GM18511 (cell line): ENCODE measurements at regions not wholly inside any gene's neighbourhood (a gene's known extent, or its start where the extent isn't known, plus 50 kb on each side); places are given as distances from the start of the nearest gene placed in this dataset.

Experiments
- ATAC-seq: cut with Tn5 transposase; IDR thresholded peaks from one replicate; pipeline ENCODE4 v1.9.1; 2021; ENCODE audit warnings: mild to moderate bottlenecking, moderate library complexity; ENCODE audit not compliant: unreplicated experiment

DNA sequence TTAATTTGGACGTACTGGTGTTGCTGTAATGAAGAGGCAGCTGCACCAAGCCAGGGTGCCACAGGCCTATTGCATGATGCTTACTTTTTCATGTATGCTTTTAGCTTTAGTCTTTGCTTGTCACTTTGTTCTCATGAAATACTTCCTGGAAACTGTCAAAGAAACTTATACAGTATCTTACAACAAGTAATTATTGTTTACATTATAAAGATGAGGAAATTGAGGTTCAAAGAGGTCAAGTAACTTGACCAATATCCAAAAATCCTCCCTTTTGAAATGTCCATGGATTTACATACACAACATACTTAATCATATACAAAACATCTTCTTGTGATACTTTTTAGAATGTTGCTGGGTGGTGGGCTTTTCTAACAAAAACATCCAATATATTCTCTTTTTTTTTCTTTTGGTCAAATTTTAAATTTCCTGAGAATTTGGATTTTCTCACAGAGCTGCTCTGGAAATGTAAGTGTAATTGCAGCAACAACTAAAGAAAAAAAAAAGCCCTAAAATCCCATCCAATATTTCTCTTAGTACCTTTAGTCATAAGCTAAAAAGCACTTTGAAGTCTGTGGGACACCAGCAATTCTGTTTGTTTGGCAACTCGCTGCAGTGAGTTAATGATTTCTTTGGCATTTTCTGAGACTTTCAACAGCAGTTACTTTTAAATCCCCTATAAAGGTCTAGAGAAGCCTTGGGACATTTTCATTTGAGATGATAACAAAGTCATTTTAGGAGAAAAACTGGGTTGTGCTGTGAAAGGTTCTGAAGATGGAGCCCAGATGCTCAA lies 500.6 kb upstream of the IGFBP3 start:
- no peak for ATAC-seq

DNA sequence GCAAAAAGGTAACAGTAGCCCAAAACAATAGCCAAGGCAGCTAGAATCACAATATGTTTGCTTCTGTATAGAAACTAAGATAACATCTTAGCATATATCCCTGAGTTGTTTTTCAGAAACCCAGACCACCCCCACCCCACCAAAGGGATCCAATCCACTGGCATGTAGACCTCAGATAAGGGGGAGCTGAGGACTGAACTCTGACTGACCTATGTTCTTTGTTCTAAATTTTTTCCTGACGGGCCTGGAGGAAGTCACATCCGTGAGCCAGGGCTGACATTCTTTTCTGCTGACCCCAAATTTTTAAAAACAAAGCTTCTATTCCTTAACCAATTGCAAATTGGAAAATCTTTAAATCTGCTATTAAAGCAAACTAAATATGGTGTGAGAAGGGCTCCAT lies 493.9 kb upstream of the IGFBP3 start:
- no peak for ATAC-seq

DNA sequence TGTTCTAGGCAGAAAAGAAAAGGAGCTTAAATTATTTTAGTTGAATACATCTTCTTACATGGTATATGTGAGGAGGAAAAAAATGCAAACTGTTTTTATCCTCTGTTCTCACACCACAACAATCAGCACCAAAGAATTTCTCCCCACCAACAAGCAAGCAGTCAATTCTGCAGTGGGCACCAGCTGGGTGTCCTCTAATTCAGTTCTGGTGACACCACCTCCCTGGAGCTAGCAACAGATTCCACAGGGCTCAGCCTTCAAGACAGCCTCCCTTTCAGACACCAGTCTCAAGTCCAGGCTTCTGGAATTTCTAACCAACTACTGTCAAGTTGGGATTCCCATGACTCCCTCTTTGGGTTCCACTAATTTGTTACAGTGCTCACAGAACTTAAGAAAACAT lies 490.2 kb upstream of the IGFBP3 start:
- ATAC-seq, result no peak

DNA sequence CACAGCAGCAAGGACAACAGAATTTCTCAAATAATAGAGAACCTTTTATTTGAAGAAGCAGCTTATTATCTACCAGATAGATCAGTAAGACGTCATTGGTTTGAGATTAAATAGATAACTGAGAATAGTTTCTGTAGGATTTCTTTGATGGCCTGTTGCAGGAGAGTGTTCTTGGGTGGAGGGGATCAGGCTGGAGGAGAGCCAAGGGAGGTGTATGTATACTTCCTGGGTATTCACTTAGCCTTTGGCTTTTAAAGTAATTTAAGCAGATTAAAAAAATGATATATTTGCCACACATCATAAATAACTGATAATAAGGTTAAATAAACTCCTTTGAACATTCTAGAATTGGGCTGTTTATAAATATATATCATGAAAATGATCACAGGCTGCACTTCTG lies 486.1 kb upstream of the IGFBP3 start:
- ATAC-seq, result no peak

DNA sequence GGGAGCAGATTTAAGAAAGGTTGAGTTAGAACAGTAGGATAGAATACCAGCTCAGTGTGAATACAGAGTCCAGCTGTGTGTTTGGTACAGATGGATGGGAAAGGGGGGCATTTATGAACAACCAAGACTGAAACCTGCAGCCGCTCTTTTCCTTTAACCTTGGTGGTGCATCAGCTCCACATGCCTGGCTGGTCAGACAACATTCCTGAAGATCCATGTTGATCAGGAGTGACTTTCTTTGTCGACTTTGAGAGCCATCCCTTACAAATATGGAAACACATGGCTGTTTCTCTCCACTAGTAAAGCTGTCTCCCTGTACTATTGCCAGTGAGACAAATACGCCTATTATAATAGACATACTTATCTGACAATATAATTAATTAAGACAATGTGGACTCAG lies 476.5 kb upstream of the IGFBP3 start:
- ATAC-seq, result no peak

DNA sequence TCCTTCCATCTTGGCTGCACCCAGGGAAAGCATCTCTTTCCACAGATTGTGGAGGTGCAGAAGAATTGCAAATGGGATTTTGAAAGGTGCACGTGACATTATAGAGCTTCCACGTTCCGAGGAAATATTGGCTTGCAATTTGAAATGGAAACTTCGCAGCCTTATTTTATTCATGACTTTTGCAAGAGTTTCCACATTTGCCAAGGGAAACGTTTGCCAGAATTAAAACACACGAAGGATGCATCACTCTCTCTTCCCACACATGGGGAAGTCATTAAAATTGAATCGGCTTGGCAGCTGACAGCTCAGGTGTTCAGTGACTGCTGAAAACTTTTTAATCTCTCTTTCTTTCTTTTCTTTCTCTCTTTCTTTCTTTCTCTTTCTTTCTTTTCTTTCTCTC lies 475.4 kb upstream of the IGFBP3 start:
- no peak for ATAC-seq

DNA sequence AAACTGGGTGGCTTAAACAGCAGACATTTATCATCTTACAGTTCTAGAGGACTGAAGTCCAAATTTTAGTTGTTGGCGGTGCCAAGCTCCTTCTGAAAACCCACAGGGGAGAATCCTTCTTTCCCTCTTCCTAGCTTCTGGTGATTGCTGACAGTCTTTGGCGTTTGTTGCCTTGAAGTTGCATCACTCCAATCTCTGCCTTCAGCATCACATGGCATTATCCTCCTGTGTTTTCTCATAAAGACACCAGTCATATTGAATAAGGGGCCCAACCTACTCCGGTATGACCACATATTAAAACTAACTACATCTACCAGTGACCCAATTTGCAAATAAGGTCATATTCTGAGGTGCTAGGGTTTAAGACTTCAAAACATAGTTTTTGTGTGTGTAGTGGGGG lies 472.1 kb upstream of the IGFBP3 start:
- ATAC-seq, result no peak

DNA sequence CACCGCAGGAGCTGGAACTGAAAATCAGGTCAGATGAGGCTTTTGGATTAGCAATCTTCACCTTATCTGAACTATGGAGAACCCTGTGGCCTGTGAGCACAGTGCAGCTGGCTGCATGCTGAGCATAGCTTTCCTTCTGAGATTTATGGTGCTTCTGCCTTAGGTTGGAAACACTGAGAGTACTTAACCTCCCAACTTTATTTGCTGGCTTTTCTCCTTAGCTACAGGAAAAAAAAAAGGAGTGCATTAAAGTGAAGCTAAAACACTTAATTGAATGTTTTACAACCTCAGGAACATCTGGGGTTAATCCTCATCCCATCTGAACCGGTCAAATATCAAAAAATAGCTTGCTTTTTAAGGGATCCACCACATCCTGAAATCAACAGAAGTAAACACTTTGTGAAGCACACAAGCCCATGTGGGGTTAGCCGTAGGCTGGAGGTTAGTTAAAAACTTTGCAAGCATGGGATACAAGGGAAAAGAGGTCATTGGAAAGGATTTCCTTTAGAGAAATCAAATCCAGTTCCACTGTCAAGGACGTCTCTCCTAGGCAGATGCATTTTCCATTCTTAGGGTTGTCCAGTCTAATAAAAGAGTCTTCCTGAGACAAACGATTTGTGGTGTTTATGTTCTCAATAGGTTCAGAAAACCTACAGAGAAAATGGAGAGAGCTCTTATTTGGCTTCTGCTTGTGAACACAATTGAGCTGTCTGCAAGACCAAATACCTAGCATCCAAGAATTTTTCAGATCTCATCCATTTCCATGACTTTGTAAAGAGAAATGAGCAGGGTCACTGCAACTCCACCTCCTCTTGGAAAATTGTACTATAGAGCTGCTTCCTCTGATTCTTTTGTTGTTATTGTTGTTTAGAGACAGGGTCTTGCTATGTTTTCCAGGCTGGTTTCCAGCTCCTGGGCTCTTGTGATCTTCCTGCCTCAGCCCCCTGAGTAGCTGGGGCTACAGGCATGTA lies 470.4 kb upstream of the IGFBP3 start:
- no peak for ATAC-seq

DNA sequence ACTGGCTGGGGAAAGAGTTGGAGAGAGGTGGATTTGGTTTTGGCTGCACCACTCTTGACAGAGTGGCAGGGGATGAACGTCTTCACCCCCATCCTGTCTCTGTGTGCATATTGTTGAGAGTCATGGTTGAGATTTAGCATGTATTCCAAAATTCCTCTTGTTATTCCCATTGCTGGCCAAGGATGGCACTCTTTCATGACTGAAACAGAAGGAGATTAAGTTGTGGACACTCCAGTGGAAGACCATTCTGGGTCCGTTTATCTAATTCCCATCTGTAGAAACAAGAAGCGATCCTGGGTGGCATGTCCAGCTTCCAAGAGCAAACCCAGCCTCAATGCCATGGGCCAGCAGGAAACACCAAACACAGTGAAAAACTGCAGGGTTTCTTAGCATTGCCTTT lies 469.0 kb upstream of the IGFBP3 start:
- no peak for ATAC-seq

DNA sequence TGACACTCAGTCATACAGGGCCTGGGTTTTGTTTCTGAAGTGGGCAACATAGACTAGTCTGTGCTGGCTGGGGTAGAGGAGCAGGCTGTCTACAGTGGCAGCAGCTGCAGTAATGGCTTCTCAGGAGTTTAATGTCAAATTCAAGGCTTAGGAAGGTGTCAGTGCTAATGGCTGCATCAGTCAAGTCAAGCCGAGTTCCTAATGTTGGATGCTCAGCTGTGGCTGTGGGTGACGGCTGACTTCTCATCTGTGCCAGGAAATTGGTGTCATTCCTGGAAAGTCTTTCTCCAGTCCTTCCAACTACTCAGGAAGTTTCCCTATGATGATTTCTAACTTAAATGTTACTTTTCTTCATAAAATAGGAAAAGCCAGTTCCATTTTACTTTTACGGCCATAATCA lies 468.1 kb upstream of the IGFBP3 start:
- no peak for ATAC-seq

DNA sequence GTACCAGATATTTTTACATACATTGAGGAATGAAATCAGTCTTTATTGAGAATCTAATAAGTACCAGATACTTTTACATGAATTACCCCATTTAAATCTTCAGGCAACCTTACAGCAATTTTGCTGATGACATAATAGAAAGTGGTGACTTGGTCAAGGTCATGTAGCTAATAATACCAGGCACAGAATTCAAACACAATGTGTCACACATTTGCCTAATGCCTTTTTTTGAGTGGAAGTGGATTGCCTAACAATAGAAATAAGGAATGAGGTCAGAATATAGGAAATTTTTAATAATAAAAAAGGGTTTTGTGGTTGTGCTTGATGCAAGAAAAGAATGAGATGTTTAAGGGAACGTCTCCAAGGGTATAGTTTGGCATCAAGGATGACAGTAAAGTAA lies 466.6 kb upstream of the IGFBP3 start:
- ATAC-seq, result no peak

DNA sequence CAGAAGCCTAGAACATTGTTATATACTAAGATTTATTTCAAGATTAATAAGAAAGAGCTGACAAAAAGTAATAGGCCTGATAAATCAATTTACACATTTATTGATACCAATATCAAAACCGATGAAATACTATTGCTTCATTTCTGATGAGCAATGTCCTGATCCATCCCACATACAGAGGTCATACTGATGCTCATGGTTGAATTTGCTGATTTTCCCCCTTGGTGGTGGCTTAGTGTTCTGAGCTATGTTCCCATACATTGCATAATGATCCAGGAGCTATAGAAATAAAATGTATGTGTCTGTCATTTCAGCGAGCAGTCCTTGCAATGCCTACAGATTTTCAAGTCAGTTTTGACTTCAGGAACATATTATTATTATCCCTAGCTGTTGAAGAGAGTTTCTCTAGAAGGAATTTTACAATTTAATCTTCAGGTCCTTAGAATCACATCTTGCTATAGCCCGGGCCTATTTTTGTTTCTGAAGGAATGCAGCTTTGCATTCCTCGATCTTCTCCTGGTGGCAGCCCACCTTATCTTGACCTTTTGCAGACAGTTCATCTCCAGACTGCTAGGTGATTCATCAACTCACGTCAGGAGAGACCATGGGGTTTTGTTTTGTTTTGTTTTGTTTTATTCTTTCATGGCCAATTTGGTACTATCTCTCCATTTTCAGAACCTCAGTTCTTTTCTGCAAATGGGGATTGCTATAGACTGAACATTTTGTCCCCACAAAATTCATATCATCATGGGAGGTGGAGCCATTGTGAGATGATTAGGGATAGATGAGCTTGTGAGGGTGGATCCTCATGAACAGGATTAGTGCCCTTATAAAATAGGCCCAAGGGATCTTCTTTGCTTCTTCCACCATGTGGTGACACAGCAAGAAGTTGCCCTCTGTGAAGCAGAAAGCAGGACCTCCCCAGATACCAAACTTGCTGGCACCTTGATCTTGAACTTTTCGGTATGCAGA lies 465.6 kb upstream of the IGFBP3 start:
- no peak for ATAC-seq

DNA sequence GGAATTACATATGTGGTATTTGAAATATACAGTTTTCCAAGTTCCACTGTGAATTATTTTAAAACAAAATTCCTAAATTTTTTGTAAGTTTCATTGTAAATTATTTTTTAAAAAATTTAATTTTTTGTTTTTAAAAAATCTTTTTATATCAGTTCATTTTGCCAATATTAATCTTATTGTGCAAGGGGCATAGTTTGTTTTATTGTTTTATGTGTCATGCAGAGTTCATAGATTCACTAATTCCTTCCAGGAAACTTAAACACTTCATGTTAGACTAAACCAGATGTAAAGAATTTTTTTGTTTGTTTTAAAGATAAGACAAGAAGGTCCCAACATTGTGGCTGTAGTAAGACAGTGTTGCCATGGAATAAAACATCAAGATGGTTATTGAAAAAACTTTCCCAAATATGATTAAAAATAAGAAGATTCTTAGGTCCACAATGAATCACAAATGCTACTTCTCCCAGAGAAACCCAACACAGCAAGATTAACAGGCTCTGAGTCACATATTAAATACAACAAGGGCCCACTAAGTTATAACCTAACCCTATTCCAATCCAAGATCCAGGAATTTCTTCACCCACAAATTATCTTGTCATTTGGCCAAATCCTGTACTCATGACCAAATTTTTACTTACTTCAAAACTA lies 464.7 kb upstream of the IGFBP3 start:
- ATAC-seq, result no peak

DNA sequence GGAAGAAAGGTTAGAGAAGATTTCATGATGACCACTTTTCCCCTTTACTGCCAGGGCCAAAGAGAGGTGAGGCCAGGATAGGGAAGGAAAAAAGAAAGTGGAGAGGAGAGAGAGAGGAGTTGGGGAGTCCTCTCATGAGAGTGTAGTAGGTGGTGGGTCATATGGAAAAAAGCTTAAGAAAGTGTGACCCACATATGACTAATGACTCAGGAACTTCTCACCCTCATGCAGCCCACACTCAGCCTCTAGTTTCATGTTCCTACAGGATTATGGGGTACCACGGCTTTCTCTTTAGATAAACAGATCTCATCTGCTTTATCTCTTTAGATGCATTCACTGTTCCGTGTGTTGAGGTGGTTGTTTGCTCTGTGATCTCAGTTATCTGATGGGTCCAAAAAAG lies 462.5 kb upstream of the IGFBP3 start:
- no peak for ATAC-seq

DNA sequence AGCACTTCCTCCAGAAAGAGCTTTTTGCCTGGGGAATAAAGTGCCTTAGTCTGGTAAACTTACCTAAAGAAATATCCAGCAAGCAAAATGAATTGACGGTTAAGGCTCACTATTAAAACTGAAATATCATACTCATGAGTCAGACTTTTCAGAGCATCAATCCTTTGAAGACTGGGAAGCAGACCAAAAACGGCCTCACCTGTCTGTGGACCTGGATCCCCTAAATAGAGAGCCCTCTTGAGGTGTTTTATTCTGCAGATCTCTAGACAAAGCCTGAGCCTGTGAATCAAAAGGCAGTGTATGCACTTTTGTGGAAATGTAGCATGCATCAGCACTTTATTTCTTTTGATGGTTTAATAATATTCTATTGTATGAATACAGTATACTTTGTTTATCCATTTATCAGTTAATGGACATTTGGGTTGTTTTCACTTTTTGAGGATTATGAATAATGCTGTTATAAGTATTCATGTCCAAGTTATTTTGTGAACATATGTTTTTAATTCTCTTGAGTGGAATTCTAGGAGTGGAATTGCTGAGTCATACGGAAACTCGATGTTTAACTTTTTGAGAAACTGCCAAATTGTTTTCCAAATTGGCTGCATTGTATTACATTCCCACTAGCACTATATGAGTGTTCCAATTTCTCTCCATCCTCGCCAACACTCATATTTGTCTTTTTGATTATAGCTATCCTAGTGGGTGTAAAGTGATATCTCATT lies 449.0 kb upstream of the IGFBP3 start:
- ATAC-seq, result no peak

DNA sequence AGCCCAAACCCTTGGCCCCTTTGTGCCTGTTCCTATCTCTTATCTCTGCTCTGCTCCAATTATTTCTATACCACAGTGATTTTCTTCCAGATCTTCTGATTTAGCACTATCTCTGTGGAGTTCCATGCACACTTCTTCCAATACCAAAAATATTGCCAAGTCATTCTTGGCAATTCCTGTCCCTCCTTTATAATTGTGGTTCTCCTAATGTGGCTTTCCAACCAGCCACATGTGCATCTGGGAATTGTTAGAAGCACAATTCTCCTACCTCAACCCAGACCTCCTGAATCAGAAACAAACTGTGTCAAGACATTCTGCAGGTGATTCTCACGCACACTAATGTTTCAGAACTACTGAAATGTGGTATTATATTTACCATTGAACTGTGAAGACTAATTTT lies 447.8 kb upstream of the IGFBP3 start:
- no peak for ATAC-seq

DNA sequence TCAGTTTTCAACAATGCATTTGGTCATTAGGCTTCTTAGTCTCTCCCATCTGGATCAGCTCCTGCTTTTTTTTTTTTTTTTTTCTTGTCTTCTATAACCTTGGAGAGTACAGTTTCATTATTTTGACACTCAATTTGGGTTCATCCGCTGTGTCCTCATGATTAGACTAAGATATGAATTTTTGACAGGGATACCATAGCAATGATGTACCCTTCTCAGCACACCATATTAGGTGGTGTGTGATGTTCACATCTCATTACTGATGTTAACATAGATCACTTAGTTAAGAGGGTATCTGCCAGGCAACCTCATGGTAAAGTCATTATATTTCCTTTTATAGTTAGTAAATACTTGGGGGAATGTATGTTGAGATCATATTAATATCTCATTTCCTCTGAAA lies 445.5 kb upstream of the IGFBP3 start:
- no peak for ATAC-seq

DNA sequence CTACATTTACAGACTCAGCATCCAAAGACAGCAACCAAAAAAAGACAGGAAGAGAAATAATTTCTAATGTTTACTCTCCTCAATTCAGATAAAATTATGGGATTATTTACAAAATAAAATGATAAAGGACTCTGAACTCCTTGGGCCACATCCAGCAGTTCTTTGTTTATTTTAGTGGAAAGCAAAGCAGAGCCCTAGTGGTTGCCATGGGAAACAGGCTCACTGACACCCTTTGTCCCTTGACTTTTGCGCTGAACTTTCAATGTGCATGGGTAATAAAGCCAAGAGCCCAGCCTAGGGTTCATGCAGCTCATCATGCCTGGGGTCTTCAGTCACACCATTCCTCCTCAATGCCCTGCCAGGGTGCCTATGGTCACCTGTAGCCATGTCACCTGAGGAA lies 442.6 kb upstream of the IGFBP3 start:
- no peak for ATAC-seq

DNA sequence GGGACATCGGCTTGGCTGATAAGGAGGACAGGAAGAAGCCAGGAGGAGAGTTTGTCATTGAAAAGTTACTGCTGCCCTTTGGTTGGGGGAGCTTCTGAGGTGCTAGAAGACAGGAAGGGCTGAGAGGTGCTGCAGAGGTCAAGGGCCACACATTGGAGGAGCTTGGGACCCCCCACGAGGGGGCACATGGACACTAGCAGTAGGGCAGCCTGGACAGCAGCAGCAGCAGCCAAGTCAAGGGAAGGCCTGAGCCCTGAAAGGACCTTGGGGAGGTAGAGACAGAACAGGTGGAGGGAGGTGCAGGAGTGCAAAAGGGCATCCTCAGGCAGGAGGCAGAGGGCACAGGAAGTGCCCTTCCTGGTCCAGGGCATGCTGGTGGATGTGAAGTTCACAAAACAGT lies 439.7 kb upstream of the IGFBP3 start:
- no peak for ATAC-seq

DNA sequence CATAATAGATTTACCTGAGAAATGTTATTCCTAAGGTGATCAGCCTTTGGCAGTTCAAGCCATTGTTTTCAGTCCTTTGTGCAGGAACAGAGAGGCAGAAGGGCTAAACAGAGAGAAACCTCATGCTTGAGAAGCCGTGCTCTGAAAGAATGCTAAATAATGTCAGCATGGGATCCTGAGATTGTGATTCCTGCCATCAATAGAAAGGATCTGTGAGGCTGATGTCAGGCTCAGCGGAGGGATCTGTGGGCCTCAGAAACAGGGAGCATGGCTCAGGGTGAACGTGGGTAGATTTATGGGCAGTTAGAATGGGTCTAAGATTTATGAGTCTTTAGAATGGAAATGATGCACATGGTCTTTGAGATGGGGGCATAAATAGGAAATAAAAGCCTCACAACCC lies 439.2 kb upstream of the IGFBP3 start:
- no peak for ATAC-seq
